Umbilical cord (tissue), 1 donor: ENCODE measurements at regions not wholly inside any gene's neighbourhood (a gene's known extent, or its start where the extent isn't known, plus 50 kb on each side); places are given as distances from the start of the nearest gene placed in this dataset.

Source experiments
- DNase-seq: peaks from one replicate; pipeline ENCODE4 v3.0.0-alpha.2; 2015; ENCODE audit warnings: low spot score

DNA sequence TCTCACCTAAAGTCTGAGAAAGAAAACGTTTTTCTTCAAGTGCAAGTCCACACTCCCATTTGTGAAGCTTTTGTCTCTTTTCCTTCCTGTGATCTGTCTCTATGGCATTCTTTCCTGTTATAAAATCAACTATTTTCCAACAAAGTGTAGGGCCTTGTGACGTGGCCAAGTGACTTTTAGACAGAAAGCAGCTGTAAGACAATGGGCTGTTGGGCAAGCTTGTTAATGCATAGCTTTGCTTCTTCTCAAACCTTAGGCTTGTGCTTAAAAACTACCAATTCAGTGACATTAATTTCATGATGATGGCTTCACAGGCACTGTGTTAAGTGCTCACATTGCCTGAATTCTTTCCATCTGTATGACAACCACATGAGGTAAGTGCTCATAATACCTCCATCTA, 83.5 kb downstream of the VCY1B start:
- no peak for DNase-seq

GRCh38 chrY:14145614-14146013, 89.6 kb downstream of the VCY1B start:
- no peak for DNase-seq

DNA sequence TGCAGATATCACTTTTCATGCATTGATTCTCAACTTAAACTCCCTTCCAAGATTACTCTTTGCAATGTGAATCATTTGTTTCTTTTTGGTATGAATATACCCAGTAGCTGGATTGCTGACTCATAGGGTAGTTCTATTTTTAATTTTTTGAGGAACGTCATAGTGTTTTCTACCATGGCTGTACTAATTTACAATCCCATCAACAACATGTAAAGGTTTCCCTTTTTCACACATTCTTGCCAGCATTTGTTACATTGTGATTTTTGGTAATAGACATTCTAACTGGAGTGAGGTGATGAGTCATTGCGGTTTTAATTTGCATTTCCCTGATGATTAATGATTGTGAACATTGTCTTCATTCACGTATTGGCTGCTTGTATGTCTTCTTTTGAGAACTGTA, 126.7 kb downstream of the VCY1B start:
- no peak for DNase-seq

GRCh38 chrY:14222014-14222413, 166.0 kb downstream of the VCY1B start:
- DNase-seq, result no peak

GRCh38 chrY:14231703-14232102, 175.7 kb downstream of the VCY1B start:
- DNase-seq, result peak; percentile 18

GRCh38 chrY:14235070-14235469, 179.0 kb downstream of the VCY1B start:
- no peak for DNase-seq

- DNase-seq, result peak; percentile 0
These were observed 182.2 kb downstream of the VCY1B start for GRCh38 chrY:14238277-14238676.

DNA sequence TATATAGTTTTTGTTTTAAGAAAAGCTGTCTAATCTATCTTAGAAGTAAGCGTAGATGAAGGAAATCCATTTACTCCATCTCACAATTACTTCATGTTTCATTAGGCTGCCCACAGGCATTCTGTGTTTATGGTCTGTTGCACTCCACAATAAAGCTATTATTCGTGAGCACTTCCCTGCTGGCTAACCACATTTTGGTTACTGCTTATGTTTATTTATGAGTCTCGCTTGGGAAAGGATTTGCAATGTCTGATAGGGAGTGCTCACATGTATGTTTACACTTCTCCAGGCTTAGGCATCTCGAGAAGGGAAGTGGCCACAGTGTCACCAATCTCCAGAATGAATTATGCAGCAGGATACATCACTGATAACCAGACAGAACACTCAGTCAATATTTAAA, 190.9 kb downstream of the VCY1B start:
- no peak for DNase-seq

DNA sequence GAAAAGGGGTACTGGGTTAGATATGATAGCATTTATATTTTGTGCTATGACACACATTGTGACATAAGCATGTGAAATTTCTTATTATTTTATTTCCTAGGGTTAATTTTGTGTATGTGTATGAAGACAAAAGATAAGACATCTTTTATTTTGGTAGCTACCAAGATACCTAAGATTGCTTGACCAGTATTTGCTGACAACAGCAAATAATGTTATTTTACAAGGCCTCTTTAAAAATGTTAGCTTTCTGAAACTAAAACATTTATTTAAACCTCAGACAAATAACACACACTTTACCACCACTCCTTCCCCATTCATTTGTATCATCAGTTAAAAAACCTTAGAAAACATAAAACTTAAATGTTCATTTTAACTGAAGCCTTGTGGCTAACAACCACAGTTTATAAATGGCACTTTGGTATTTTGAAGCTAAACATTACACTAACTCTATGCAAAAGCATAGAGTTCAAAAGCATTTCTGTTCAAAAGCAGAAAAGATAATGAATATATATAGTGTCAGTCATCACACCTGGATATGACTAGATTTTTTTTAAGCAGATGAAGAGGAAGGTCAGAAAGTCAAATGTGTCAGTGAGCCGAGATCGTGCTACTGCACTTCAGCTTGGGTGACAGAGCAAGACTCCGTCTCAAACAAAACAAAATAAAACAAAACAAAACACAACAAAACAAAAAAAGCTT, 193.0 kb downstream of the VCY1B start:
- DNase-seq, result no peak

GRCh38 chrY:14255965-14256816, 200.2 kb downstream of the VCY1B start:
- DNase-seq, result no peak

- no peak for DNase-seq
These were observed 200.8 kb downstream of the VCY1B start for GRCh38 chrY:14256817-14257168.

DNA sequence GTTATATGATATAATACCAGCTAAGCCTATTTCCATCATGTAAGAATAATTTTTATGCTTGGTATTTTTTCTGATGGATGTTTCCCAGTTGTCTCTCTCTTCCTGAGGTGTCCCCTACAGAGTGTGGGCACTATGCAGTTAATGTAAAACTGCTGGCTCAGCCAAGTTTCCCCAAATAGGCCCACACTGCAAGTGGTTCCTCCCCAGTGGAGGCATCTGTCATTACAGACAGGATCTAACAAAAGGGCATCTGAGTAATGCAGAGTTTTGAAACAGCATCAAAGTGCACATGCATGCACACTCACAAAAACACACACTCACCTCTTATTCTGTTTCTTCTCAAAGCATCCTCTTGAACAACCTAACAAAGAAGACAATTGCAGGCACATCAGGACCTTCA, 221.0 kb downstream of the VCY1B start:
- DNase-seq, result no peak

DNA sequence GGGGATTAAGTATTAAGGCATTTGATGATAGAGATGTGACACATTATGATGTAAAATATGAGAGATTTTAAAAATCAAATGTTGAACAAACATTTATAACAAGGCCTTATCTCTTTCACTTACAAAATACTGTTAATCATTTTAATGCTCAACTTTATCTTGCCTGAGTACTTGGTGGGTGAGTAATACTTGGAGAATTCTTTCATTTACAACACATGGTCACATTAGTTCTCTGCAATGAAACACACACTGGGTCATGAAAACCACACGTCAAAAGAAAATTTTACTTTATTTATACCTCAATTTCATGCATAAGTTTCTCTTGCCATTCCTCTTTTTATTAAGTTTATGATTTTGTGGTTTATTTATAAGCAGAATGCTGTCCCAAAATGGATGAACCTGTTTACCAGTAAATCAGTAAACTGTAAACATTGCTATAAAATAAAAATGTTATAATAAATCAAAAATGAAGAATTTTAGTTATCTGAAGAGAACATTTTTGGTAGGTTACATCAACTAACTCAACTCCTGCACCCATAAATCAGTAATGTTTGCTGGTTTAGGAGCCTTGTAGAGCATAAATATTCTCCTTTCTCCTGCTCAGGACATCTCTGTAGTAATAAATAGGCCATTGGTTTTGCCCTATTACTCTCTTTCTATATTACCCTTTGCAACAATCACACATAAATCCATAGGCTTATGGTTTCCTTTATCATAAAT, 233.5 kb upstream of the NLGN4Y start:
- peak; percentile 68 for DNase-seq

DNA sequence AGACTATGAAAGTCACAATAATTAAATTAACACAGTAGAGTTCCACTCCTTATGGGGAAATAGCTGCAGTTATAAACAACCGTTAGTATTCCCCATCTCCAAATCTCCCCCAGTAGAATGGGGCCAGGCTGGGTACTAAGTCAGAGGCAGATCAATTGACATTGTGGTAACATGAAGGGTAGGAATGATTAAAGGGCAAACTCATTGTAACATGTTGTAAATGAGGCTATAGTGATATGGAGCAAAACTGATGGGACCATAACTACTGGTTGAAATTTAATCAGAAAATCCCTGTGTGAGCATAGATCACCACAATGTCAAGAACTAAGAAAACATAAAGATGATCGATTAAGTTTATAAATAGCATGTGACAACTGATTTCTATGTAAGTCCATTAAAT, 231.9 kb upstream of the NLGN4Y start:
- no peak for DNase-seq

DNA sequence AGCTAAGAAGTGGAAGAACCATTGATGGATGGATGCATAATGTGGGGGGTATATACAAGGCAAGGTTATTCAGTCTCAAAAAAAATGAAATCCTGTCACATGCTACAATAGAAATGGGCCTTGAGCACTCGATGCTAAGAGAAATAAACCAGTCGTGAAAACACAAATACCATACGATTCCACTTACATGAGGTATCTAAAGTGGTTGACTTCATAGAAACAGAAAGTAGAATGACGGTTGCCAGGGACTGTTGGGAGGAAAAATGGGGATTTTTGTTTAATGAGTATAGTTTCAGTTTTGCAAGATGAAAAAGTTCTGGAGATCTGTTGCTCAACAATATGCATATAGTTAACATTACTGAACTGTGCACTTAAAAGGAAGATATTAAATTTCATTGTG, 223.6 kb upstream of the NLGN4Y start:
- DNase-seq, result no peak

- no peak for DNase-seq
These were observed 222.8 kb upstream of the NLGN4Y start for GRCh38 chrY:14301552-14301951.

- DNase-seq, result peak; percentile 63
These were observed 195.5 kb upstream of the NLGN4Y start for GRCh38 chrY:14328677-14329345.

- DNase-seq, result no peak
These were observed 194.0 kb upstream of the NLGN4Y start for GRCh38 chrY:14330362-14330761.

- no peak for DNase-seq
These were observed 184.8 kb upstream of the NLGN4Y start for GRCh38 chrY:14339524-14339923.

DNA sequence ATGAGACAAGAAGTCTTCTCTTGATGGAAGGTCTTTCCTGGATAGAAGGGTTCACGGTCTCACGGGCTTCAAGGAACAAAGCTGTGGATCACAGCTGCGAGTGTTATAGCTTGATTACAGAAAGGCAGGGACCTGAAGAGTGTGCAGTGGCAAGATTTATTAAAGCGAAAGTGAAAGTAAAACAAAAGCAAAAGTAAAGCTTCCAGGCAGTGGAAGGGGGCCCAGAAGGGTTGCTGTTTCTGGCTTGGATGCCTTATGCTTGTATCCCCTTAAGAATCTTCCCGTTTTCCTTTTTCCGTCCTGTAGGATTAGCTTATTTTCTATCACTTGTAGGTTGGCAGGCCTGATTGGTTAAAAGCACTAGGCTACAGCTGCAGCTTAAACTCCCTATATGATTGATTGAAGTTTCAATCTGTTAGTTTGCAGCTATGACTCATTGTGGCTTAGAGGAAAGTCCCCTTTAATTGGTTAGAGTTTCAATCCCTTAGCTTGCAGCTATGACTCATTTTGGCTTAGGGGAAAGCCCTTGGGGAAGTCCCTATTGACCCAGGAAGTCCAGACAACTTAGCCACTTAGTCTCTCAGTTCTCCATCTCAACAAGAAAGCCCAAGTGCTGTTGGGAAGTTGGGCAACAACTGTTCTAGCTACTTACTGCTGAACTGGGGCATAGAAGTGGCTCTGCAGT, 183.7 kb upstream of the NLGN4Y start:
- peak; percentile 56 for DNase-seq

DNA sequence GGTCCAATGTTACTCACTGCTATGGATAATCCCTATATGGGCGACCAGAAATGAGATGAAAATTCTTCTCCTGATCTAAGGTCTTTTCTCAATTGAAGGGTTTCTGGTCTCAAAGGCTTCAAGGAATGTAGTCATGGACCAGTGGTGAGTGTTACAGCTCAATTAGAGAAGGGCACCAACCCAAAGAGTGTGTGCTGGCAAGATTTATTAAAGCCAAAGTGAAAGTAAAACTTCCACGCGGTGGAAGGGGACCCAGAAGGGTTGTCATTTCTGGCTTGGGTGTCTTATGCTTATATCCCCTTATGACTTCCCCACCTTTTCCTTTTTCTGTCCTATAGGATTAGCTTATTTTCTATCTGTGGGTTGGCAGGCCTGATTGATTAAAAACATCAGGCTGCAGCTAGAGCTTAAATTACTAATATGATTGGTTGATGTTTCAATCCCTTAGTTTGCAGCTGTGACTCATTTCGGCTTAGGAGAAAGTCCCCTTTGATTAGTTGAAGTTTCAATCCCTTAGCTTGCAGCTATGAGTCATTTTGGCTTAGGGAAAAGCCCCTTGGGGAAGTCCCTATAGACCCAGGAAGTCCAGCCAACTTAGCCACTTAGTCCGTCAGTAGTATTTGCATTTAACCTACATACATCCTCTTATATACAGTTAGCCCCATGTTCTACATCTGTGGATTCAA, 179.5 kb upstream of the NLGN4Y start:
- DNase-seq, result peak; percentile 75
